Gastrocnemius medialis (tissue), 4 donors: ENCODE measurements at regions not wholly inside any gene's neighbourhood (a gene's known extent, or its start where the extent isn't known, plus 50 kb on each side); places are given as distances from the start of the nearest gene placed in this dataset.

Experiments
- POLR2A ChIP-seq, 2 donors: fragments of 450-650 bp; IDR thresholded peaks; one replicate each; pipeline ENCODE4 v1.6.1; 2017; ENCODE audit warnings: antibody characterized with exemption in 2 of 2, mild to moderate bottlenecking in 2 of 2, moderate library complexity in 2 of 2
- TF ChIP-seq, protein P1 (sequence below), 5 experiments: fragments of 450-650 bp in 3 of 5; fragments of 200-600 bp in 2 of 5; sonication (generic) in 2 of 5; IDR thresholded peaks in 4 of 5; conservative IDR thresholded peaks in 1 of 5; 1 replicate in 4 of 5; 2 replicates in 1 of 5; pipeline ENCODE4 v1.5.1; 2016 to 2019; ENCODE audit warnings: antibody characterized with exemption in 5 of 5, mild to moderate bottlenecking in 3 of 5, moderate library complexity in 3 of 5

DNA sequence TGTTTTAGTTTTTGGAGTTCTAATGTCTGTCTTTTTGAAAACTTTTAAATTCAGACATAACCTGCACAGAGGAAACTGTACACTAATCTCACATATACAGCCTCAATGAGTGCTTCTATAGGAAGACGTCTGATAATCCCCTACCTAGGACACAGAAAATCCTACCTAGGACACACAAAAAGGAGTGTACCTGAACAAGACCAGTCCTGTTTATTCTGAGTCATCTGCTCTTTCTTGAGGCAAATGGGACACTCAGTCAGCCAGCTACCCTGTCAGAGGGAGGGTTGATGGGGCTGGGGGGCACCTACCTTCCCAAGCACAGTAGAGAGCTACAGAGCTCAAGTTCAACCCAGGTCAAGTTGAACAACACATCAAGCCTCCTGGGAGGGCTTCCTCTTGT is 346.6 kb upstream of the NCAM1 start:
- TF ChIP-seq, protein P1, sequence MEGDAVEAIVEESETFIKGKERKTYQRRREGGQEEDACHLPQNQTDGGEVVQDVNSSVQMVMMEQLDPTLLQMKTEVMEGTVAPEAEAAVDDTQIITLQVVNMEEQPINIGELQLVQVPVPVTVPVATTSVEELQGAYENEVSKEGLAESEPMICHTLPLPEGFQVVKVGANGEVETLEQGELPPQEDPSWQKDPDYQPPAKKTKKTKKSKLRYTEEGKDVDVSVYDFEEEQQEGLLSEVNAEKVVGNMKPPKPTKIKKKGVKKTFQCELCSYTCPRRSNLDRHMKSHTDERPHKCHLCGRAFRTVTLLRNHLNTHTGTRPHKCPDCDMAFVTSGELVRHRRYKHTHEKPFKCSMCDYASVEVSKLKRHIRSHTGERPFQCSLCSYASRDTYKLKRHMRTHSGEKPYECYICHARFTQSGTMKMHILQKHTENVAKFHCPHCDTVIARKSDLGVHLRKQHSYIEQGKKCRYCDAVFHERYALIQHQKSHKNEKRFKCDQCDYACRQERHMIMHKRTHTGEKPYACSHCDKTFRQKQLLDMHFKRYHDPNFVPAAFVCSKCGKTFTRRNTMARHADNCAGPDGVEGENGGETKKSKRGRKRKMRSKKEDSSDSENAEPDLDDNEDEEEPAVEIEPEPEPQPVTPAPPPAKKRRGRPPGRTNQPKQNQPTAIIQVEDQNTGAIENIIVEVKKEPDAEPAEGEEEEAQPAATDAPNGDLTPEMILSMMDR (IDR thresholded peaks at IDR 0.05 in 4 of 5, conservative IDR thresholded peaks at IDR 0.05 in 1 of 5), result no peak
- no peak for TF ChIP-seq POLR2A (IDR thresholded peaks at IDR 0.05)
